Activated CD4-positive, alpha-beta T cell treated with anti-CD3 and anti-CD28 coated beads, Interleukin-2, amount 10 ng/mL, durations not matched to agents 24 days and 14 days (primary cell): ENCODE measurements at regions not wholly inside any gene's neighbourhood (a gene's known extent, or its start where the extent isn't known, plus 50 kb on each side); places are given as distances from the start of the nearest gene placed in this dataset.
A peak's percentile ranks its signal among the peaks of the same experiment; 100 is the strongest.

Source experiments
- DNase-seq: peaks from one replicate; pipeline ENCODE4 v3.0.0; 2022
- H3K27ac Mint-ChIP-seq: one replicate; pipeline ENCODE4 v1.8.0; 2022; ENCODE audit warnings: mild to moderate bottlenecking, mixed read lengths
- H3K27me3 Mint-ChIP-seq: one replicate; pipeline ENCODE4 v1.8.0; 2022; ENCODE audit warnings: mixed read lengths
- H3K36me3 Mint-ChIP-seq: one replicate; pipeline ENCODE4 v1.8.0; 2022; ENCODE audit warnings: low read depth, mild to moderate bottlenecking, mixed read lengths
- H3K4me1 Mint-ChIP-seq: one replicate; pipeline ENCODE4 v1.8.0; 2021; ENCODE audit warnings: mixed read lengths
- H3K4me3 Mint-ChIP-seq: one replicate; pipeline ENCODE4 v1.8.0; 2022; ENCODE audit warnings: mild to moderate bottlenecking, moderate library complexity, mixed read lengths
- H3K9me3 Mint-ChIP-seq: one replicate; pipeline ENCODE4 v1.8.0; 2021; ENCODE audit warnings: mixed read lengths
- intact Hi-C: fragments of 100-400 bp; cut with micrococcal nuclease; formaldehyde crosslinking; loops from one replicate; pipeline ENCODE4 v1.15.1; 2023

DNA sequence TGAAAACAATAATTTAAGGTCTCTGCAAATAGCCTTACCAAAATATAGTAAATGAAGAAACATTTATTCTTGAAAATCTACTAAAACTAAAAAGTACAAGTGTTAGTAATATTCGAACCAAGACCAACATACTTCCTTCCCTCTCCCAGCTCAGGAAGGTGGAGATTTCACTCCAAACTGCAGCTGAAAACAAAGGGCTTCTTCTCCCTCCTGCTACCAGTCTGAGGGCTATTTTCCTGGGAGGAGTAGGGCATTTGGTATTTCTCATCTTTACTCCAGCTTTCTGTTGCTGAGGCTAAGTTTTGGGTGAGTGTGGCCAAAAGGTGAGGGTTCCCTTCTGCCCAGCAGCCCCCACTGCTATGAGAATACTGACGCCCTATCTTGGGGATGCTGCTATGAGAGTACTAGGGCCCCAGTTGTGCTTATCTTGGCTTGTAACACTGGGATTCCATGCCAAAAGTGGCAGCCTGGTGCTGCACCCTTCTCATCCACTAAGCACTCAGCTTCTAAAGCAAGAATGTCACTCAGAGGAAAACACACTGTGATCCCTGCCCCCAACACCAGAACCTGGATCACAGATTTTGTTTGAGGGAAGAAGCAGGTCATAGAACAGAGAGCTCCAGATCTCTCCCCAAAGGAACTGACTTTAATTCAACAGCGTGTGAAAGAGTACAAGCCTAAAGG lies 130.7 kb upstream of the KLF7 start:
- H3K4me1 Mint-ChIP-seq = peaks cover 10% of the 10 kb centered on the region
- no peak overlapping the region for H3K4me3 Mint-ChIP-seq

DNA sequence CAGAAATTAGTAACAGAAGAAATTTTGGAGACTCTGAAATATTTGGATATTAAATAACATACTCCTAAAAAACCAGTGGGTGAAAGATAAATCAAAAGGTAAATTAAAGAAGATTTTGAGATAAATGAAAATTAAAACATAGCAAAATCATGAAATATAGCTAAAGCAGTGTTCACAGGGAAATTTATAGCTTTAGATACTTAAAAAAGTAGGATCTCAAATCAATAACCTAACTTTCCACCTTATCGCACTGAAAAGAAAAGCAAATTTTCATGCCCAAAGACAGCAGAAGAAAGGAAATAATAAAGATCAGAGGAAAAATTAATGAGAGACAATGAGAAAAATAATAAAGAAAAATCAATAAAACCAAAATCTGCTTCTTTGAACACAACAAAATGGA lies 135.1 kb upstream of the KLF7 start:
- intact Hi-C loops = no loop called here
- no peak for DNase-seq
- H3K36me3 Mint-ChIP-seq = no peaks in the 10 kb centered on the region
- no peak overlapping the region for H3K4me3 Mint-ChIP-seq
- H3K27ac Mint-ChIP-seq = no peak overlapping the region
- peaks cover 9% of the 10 kb centered on the region for H3K9me3 Mint-ChIP-seq
- no peaks in the 10 kb centered on the region for H3K4me1 Mint-ChIP-seq
- H3K27me3 Mint-ChIP-seq = no peaks in the 10 kb centered on the region

More for the DNA sequence above, 130.7 kb upstream of the KLF7 start:
- H3K9me3 Mint-ChIP-seq = peaks cover 20% of the 10 kb centered on the region
- no peaks in the 10 kb centered on the region for H3K36me3 Mint-ChIP-seq
- H3K27ac Mint-ChIP-seq = no peak overlapping the region
- H3K27me3 Mint-ChIP-seq = no peaks in the 10 kb centered on the region
- DNase-seq = no peak
- intact Hi-C loops = no loop called here

DNA sequence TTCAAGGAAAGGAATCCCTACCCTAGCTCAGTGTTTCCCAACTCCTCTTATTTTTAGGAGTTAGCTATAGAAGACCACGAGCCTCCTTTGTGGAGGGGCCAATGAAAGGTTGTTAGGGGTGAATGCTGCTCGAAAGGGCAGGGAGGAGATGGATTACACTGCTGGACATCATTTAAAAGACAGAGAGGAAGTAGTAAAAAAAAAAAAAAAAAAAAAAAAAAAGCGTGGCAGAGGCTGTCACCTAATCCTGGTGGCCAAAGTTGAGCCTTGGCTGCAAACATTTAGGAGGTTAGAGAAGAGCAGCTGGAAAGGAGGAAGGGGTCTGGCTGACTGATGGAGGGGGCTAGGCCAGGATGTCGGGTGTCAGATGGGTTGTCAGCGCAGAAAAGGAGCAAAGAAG lies 139.0 kb upstream of the KLF7 start:
- H3K4me1 Mint-ChIP-seq = peaks cover 10% of the 10 kb centered on the region
- DNase-seq = no peak
- peaks cover 9% of the 10 kb centered on the region for H3K9me3 Mint-ChIP-seq
- H3K27me3 Mint-ChIP-seq = no peaks in the 10 kb centered on the region
- intact Hi-C loops = no loop called here
- H3K36me3 Mint-ChIP-seq = no peaks in the 10 kb centered on the region
- no peak overlapping the region for H3K27ac Mint-ChIP-seq
- no peak overlapping the region for H3K4me3 Mint-ChIP-seq

DNA sequence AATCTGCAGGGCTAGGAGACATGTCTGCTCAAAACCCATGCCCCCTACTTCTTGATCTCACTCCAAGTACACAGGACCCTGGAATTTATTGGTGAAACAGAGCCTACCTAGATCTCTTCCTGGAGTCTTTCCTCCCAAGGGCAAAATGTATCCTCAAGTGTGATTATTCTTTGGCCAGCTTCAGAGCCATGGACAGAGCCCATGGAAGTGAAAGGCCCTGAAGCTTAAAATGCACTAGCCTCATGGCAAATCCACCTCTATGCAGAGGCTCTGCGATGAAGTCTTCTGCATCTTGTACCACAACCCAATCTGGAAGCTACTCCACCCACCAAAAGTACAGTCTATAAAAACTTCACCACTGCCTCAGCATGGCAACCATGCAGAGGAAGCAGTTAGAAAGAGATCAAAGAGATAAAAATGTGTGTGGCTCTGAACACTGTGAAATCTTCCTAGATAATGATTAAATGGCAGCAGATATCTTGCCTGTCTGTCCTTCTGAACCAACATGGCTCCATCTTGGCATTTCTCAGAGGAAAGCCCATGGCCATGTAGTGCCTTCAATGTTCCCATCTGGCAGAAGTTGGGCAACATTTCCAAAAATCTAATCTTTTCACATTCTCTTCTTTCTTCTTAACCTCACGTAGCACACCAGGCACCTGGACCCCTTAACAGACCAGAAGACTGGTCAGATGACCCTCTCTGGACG lies 142.9 kb upstream of the KLF7 start:
- H3K27me3 Mint-ChIP-seq = no peaks in the 10 kb centered on the region
- H3K27ac Mint-ChIP-seq = no peak overlapping the region
- peak; percentile 73 for DNase-seq
- H3K4me1 Mint-ChIP-seq = peaks cover 31% of the 10 kb centered on the region
- H3K4me3 Mint-ChIP-seq = no peak overlapping the region
- intact Hi-C loops = loop anchor here (2.0 kb wide), 1 partner anchor 16 kb away; no protein-coding TSS in a partner anchor
- H3K36me3 Mint-ChIP-seq = peaks cover 2% of the 10 kb centered on the region
- peaks cover 4% of the 10 kb centered on the region for H3K9me3 Mint-ChIP-seq

DNA sequence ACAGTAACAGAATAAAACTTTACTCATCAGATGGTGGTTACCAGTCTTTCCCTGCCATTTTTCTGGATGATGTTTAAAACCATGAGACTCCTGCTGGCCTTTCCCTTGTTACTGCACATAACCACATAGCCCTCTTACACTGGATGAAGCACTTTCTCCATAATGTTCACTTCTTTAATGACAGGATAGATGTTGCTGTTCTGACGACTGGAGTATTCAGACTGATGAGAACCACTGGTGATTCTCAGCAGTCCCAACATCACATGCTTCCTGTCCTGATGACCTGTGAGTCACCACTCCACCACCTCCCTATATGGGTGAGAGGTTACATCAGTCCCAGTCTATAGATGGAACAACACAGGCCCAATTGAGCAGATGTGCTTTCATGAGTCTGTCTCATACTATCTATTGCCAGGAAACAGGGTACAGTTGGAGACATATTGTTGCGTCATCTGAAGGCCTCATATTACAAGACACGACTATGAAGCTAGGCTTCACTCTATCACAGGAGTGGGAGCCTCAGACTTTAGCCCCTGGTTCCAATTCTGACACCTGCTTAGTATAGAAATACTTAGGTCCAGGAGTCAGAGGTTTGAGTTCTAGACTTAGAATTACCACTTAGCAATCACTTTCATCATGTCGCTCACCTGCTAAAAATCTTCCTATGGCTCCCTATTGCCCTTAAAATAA lies 145.7 kb upstream of the KLF7 start:
- peak overlapping the region; percentile 28 for H3K4me3 Mint-ChIP-seq
- intact Hi-C loops = loop anchor here (1.0 kb wide), 3 partner anchors 26 to 145 kb away; no protein-coding TSS in a partner anchor
- peaks cover 36% of the 10 kb centered on the region for H3K4me1 Mint-ChIP-seq

DNA sequence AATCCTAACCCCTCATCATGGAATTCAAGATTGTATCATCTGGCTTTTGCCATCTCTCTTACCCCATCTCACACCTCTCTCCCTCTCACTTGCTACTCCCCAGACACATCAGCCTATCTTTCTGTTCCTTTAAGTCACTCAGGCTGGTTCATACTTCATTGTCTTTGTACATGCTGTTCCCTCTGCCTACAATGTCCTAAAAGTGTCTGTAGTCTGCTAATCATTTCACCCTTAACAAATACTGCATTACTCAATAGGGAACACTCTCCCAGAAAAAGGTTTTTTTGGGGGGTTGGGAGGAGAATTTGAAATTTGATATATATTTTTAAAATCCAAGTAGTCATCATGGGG lies 146.2 kb upstream of the KLF7 start:
- H3K4me3 Mint-ChIP-seq = peak overlapping the region; percentile 12
- intact Hi-C loops = no loop called here

More for the DNA sequence above, 145.7 kb upstream of the KLF7 start:
- Mint-ChIP-seq H3K27me3 (no peaks in the 10 kb centered on the region), H3K9me3 (peaks cover 4% of the 10 kb centered on the region), H3K36me3 (peaks cover 2% of the 10 kb centered on the region), H3K27ac (peak overlapping the region; percentile 64)
- DNase-seq = peak; percentile 74

DNA sequence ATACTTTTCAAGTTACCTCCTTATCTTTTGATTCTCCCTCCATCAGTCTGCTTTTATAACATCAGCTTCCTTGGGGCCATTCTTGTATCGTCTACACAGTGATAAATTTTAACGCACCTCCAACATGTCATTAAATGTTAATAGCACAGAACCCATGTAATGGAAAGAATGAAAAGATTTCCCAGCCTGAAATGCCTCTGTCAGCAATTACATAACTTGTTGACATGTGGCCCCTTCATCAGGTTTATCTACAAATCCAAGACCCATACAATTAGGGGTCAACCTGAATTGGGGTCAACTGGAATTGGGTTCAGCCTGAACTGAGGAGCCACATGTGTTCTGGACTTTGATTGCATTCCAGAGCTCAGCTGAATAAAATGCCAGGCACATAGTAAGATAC lies 148.2 kb upstream of the KLF7 start:
- H3K36me3 Mint-ChIP-seq = peaks cover 2% of the 10 kb centered on the region
- no peak for DNase-seq
- H3K27ac Mint-ChIP-seq = no peak overlapping the region
- peaks cover 44% of the 10 kb centered on the region for H3K4me1 Mint-ChIP-seq
- peaks cover 9% of the 10 kb centered on the region for H3K9me3 Mint-ChIP-seq
- intact Hi-C loops = no loop called here
- no peaks in the 10 kb centered on the region for H3K27me3 Mint-ChIP-seq
- no peak overlapping the region for H3K4me3 Mint-ChIP-seq

More for the DNA sequence above, 146.2 kb upstream of the KLF7 start:
- H3K4me1 Mint-ChIP-seq = peaks cover 36% of the 10 kb centered on the region
- H3K27me3 Mint-ChIP-seq = no peaks in the 10 kb centered on the region
- H3K9me3 Mint-ChIP-seq = peaks cover 4% of the 10 kb centered on the region
- no peak for DNase-seq
- peaks cover 2% of the 10 kb centered on the region for H3K36me3 Mint-ChIP-seq
- H3K27ac Mint-ChIP-seq = peak overlapping the region; percentile 64

DNA sequence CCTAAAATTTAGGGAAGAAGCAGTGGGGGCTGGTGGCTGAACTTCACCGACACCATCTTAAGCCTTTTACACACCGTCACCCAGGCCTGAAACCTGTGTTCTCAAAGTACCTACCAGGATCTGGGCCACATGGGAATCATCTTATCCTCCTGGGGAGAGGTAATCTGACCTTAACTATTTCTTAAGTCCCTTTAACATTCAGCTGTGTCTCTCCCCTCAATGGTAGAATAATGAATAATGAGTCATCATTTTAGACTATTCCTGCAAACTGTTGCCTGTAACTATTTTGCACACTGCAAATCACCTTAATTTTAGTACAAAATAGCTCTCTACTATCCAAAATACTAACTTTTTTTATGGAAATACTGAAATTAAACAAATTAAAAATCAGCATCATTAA lies 149.4 kb upstream of the KLF7 start:
- peaks cover 2% of the 10 kb centered on the region for H3K36me3 Mint-ChIP-seq
- H3K9me3 Mint-ChIP-seq = peaks cover 10% of the 10 kb centered on the region
- no peak overlapping the region for H3K27ac Mint-ChIP-seq
- no peak for DNase-seq
- H3K27me3 Mint-ChIP-seq = no peaks in the 10 kb centered on the region
- intact Hi-C loops = no loop called here
- H3K4me3 Mint-ChIP-seq = no peak overlapping the region
- peaks cover 48% of the 10 kb centered on the region for H3K4me1 Mint-ChIP-seq

DNA sequence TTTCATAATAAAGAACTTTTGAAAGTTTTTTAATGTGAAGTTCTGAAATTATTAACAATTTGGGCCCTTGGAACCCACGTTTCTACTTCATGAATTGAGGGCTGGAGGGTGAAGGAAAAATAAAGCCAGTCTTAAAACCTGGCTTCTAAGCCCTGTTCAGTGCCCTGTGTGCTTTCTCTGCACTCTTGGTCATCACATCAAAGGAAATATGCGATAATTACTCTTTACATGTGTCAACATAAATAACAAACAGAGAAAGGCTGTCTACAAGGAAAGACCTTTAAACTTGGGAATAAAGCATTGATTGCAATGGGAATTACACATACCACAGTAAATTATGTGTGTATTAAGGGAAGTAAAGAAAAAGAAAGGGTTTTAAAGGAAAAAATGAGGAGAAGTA lies 150.7 kb upstream of the KLF7 start:
- Mint-ChIP-seq H3K4me1 (peaks cover 38% of the 10 kb centered on the region), H3K9me3 (peaks cover 12% of the 10 kb centered on the region), H3K27ac (no peak overlapping the region), H3K27me3 (no peaks in the 10 kb centered on the region), H3K36me3 (peaks cover 2% of the 10 kb centered on the region), H3K4me3 (no peak overlapping the region)
- intact Hi-C loops = no loop called here
- no peak for DNase-seq

DNA sequence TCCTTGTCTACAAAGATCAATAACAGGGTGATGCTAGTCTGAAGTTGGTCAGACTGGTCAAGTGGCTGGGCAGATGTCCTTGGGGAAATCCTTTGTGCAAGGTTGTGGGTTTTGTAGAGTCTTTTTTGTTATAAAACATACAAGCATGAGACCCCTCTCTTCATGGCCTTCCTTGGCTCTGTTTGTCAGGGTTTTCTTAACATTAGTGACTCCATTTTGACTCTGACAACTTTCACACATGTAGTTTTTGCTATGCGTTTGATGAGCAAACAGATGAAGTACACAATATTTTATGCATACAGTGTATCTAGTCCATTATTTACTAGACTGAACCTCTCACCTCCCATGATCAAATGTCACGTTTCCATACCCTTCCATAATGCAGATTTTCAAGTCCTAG lies 151.2 kb upstream of the KLF7 start:
- Mint-ChIP-seq H3K9me3 (peaks cover 10% of the 10 kb centered on the region), H3K4me1 (peaks cover 34% of the 10 kb centered on the region), H3K27ac (peak overlapping the region; percentile 57), H3K27me3 (no peaks in the 10 kb centered on the region), H3K36me3 (peaks cover under 1% of the 10 kb centered on the region), H3K4me3 (no peak overlapping the region)
- intact Hi-C loops = loop anchor here (1.0 kb wide), 3 partner anchors 12 to 78 kb away; no protein-coding TSS in a partner anchor
- DNase-seq = no peak

DNA sequence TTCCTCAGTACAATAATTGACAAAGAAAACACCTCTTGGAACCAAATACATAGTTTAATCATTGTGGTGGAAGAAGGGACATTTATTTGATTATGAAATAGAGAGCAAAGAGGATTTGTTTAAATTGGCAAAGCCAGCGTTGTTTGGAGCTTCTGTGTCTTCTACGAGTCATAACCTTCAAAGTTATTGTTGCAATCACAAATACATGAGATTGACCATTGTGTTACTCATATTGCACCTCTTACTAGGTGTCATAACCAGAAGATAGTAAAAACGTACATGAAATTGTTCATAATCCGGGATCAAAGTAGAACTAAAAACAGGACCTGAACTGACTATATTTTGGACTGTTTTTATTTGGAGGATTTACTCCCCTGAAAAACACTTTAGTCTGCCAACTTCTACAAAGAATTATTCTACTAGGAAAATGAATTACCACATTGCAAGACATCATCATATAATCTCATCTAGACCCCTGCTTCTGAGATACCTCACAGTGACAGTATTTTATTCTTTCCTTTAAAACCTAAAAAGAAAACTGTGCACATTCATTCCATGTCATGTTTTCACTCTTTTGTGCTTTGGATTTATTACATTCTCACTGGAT lies 151.7 kb upstream of the KLF7 start:
- Mint-ChIP-seq H3K36me3 (no peaks in the 10 kb centered on the region), H3K27ac (peak overlapping the region; percentile 57), H3K4me3 (peak overlapping the region; percentile 4), H3K9me3 (peaks cover 8% of the 10 kb centered on the region), H3K27me3 (no peaks in the 10 kb centered on the region), H3K4me1 (peaks cover 31% of the 10 kb centered on the region)
- DNase-seq = no peak
- intact Hi-C loops = loop anchor here (1.0 kb wide), 3 partner anchors 12 to 78 kb away; no protein-coding TSS in a partner anchor

DNA sequence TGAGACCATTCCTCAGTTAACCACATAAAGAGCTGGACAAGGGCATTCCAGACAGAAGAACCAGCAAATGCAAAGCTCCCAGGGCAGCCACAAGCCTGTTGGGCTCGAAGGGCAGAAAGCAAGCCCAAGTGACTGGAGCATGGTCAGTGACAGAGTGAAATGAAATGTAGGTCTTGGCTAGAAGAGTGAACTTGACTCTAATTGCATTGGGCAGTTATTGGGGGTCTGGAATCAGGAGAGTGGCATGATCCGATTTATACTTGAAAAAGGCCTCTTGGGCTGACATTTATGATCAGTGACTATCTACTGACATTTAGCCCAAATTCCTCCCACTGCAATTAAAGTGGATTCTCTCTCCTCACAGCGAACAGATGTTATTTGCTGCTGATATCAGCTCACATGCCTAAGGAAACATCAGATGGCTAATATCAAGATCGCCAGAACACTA lies 152.5 kb upstream of the KLF7 start:
- no peak for DNase-seq
- H3K9me3 Mint-ChIP-seq = peaks cover 8% of the 10 kb centered on the region
- intact Hi-C loops = no loop called here
- H3K27ac Mint-ChIP-seq = peak overlapping the region; percentile 57
- peaks cover 29% of the 10 kb centered on the region for H3K4me1 Mint-ChIP-seq
- H3K36me3 Mint-ChIP-seq = no peaks in the 10 kb centered on the region
- no peak overlapping the region for H3K4me3 Mint-ChIP-seq
- no peaks in the 10 kb centered on the region for H3K27me3 Mint-ChIP-seq

DNA sequence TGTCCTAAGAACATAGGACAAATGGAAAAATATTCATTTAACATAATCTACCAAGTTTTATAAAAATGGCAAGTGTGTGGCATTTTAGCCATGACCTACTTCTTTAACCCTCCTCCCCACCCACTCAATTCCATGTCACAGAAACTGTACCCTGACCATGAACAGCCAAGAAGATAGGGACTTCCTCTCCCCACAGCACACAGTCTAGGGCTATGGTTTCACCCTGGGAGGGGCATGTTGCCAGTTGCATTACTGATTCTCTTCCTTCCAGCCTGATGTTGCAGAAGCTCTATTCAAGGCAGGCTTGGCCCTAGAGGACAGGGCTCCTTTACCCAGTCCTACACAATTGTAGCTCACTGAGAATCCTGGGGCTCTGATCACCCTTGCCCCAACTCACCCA lies 153.6 kb upstream of the KLF7 start:
- no peak for DNase-seq
- Mint-ChIP-seq H3K27ac (peak overlapping the region; percentile 46), H3K36me3 (no peaks in the 10 kb centered on the region), H3K4me1 (peaks cover 23% of the 10 kb centered on the region), H3K27me3 (no peaks in the 10 kb centered on the region), H3K4me3 (no peak overlapping the region), H3K9me3 (peaks cover 8% of the 10 kb centered on the region)
- intact Hi-C loops = no loop called here
